ENCODE measurements at regions not wholly inside any gene's neighbourhood (a gene's known extent, or its start where the extent isn't known, plus 50 kb on each side); places are given as distances from the start of the nearest gene placed in this dataset.

- TF ChIP-seq GATA2 (IDR thresholded peaks at IDR 0.05; ENCODE audit: low read depth, low read length) (no peak), GATA3 (IDR thresholded peaks at IDR 0.05; ENCODE audit: low read depth, low read length) (no peak)
Measured at GRCh38 chr4:138887341-138887740, 128.2 kb upstream of the NOCT start.

All from SH-SY5Y (cell line).